Calu3 (cell line): ENCODE measurements at regions not wholly inside any gene's neighbourhood (a gene's known extent, or its start where the extent isn't known, plus 50 kb on each side); places are given as distances from the start of the nearest gene placed in this dataset.

Experiments used
- BruUV-seq: library from RNA; stranded (reverse); fragments of 400-500 nt; replicated peaks from 2 replicates; lab custom pipeline; 2021; lab: Mats Ljungman, UMichigan
- CTCF ChIA-PET: fragments of 300-600 bp; sonication (Branson Sonifier 250); formaldehyde crosslinking; loops from one replicate; lab custom pipeline; 2022; ENCODE audit warnings: antibody characterized with exemption; lab: Charles Lee
- DNase-seq: peaks from one replicate; pipeline ENCODE4 v3.0.0; 2022
- H3K27ac Mint-ChIP-seq: one replicate; pipeline ENCODE4 v1.8.0; 2022; ENCODE audit warnings: mixed read lengths; ENCODE audit not compliant: unreplicated experiment
- H3K27me3 Mint-ChIP-seq: one replicate; pipeline ENCODE4 v1.8.0; 2022; ENCODE audit warnings: mixed read lengths; ENCODE audit not compliant: unreplicated experiment
- H3K36me3 Mint-ChIP-seq: one replicate; pipeline ENCODE4 v1.8.0; 2022; ENCODE audit warnings: mild to moderate bottlenecking, moderate library complexity, mixed read lengths; ENCODE audit not compliant: insufficient read depth, unreplicated experiment
- H3K4me1 Mint-ChIP-seq: one replicate; pipeline ENCODE4 v1.8.0; 2022; ENCODE audit warnings: mild to moderate bottlenecking, low read depth, mixed read lengths; ENCODE audit not compliant: unreplicated experiment
- H3K4me3 Mint-ChIP-seq: one replicate; pipeline ENCODE4 v1.8.0; 2022; ENCODE audit warnings: mild to moderate bottlenecking, low read depth, moderate library complexity, mixed read lengths; ENCODE audit not compliant: unreplicated experiment
- H3K9me3 Mint-ChIP-seq: one replicate; pipeline ENCODE4 v1.8.0; 2022; ENCODE audit warnings: low read depth, mixed read lengths; ENCODE audit not compliant: unreplicated experiment
- CTCF ChIP-seq: fragments of 200-600 bp; IDR thresholded peaks from one replicate; pipeline ENCODE4 v1.8.0; 2022; ENCODE audit warnings: antibody characterized with exemption; ENCODE audit not compliant: unreplicated experiment
- intact Hi-C: fragments of 100-400 bp; cut with micrococcal nuclease; formaldehyde crosslinking; loops from one replicate; pipeline ENCODE4 v1.10.0; 2022; ENCODE audit not compliant: unreplicated experiment

GRCh38 chr2:146189541-146189940 is 1655.3 kb upstream of the ACVR2A start:
- intact Hi-C loops, result no loop called here
- Mint-ChIP-seq H3K9me3 (no peaks in the 10 kb centered on the region), H3K4me1 (no peaks in the 10 kb centered on the region), H3K36me3 (no peaks in the 10 kb centered on the region), H3K27ac (no peak overlapping the region), H3K4me3 (no peak overlapping the region), H3K27me3 (no peaks in the 10 kb centered on the region)
- no TSS peak for BruUV-seq
- no peak for DNase-seq
- no peak for TF ChIP-seq CTCF
- CTCF ChIA-PET, result no interaction called here

GRCh38 chr2:146173934-146174333 is 1654.0 kb upstream of the ZEB2 start:
- no peaks in the 10 kb centered on the region for H3K4me1 Mint-ChIP-seq
- TF ChIP-seq CTCF, result no peak
- no peaks in the 10 kb centered on the region for H3K36me3 Mint-ChIP-seq
- no peak overlapping the region for H3K4me3 Mint-ChIP-seq
- no peak for DNase-seq
- H3K27me3 Mint-ChIP-seq, result no peaks in the 10 kb centered on the region
- intact Hi-C loops, result no loop called here
- CTCF ChIA-PET, result no interaction called here
- BruUV-seq, result no TSS peak
- peaks cover 9% of the 10 kb centered on the region for H3K9me3 Mint-ChIP-seq
- no peak overlapping the region for H3K27ac Mint-ChIP-seq

- TF ChIP-seq CTCF, result no peak
- no peak for DNase-seq
- Mint-ChIP-seq H3K9me3 (no peaks in the 10 kb centered on the region), H3K36me3 (no peaks in the 10 kb centered on the region), H3K4me3 (no peak overlapping the region), H3K27ac (no peak overlapping the region), H3K27me3 (no peaks in the 10 kb centered on the region), H3K4me1 (no peaks in the 10 kb centered on the region)
- CTCF ChIA-PET, result no interaction called here
- no TSS peak for BruUV-seq
- intact Hi-C loops, result no loop called here
These were observed 1641.5 kb upstream of the ZEB2 start for GRCh38 chr2:146161256-146161882.

- BruUV-seq, result no TSS peak
- no peak for TF ChIP-seq CTCF
- Mint-ChIP-seq H3K4me1 (no peaks in the 10 kb centered on the region), H3K36me3 (no peaks in the 10 kb centered on the region), H3K9me3 (no peaks in the 10 kb centered on the region), H3K27ac (no peak overlapping the region), H3K4me3 (no peak overlapping the region), H3K27me3 (no peaks in the 10 kb centered on the region)
- DNase-seq, result no peak
- CTCF ChIA-PET, result no interaction called here
- intact Hi-C loops, result no loop called here
These were observed 1638.3 kb upstream of the ZEB2 start for GRCh38 chr2:146158072-146158674.
